CD4-positive, alpha-beta T cell (primary cell): ENCODE measurements at regions not wholly inside any gene's neighbourhood (a gene's known extent, or its start where the extent isn't known, plus 50 kb on each side); places are given as distances from the start of the nearest gene placed in this dataset.

ENCODE experiments used
- ATAC-seq: fragments of 200-7000 bp; cut with Tn5 transposase; one replicate; pipeline ENCODE4 v1.10.0; 2022; ENCODE audit warnings: mild to moderate bottlenecking; ENCODE audit not compliant: poor library complexity
- CTCF ChIA-PET: fragments of 350-600 bp; sonication (Branson Sonifier 250); formaldehyde crosslinking; loops from one replicate; lab custom pipeline; 2021; ENCODE audit warnings: antibody characterized with exemption, inconsistent platforms; lab: Charles Lee
- POLR2A ChIA-PET: fragments of 350-600 bp; sonication (Branson Sonifier 250); formaldehyde crosslinking; loops from one replicate; lab custom pipeline; 2021; ENCODE audit warnings: antibody characterized with exemption, inconsistent platforms; lab: Charles Lee
- DNase-seq, 14 experiments: peaks; one replicate each; pipeline ENCODE4 v3.0.0-alpha.2; 2013 to 2020; ENCODE audit warnings: mixed read lengths in 2 of 14
- H3K27ac ChIP-seq, 2 donors: one replicate each; pipeline versions ENCODE4 v1.5.1 to v1.7.0; 2013; ENCODE audit warnings: low read length in 2 of 2, low read depth in 1 of 2, mild to moderate bottlenecking in 1 of 2
- H3K27me3 ChIP-seq, 2 experiments: 1 replicate in 1 of 2; 2 replicates in 1 of 2; pipeline versions ENCODE4 v1.6.1 to v1.7.0; 2013; ENCODE audit warnings: low read length in 2 of 2, control low read depth in 1 of 2, mild to moderate bottlenecking in 1 of 2, moderate library complexity in 1 of 2; ENCODE audit not compliant: insufficient read depth in 2 of 2, control insufficient read depth in 1 of 2
- H3K36me3 ChIP-seq: one replicate; pipeline ENCODE4 v1.6.1; 2013; ENCODE audit warnings: low read length, control low read depth; ENCODE audit not compliant: insufficient read depth
- H3K4me1 ChIP-seq: one replicate; pipeline ENCODE4 v1.6.1; 2013; ENCODE audit warnings: low read length, control low read depth; ENCODE audit not compliant: insufficient read depth
- H3K4me3 ChIP-seq: one replicate; pipeline ENCODE4 v1.5.1; 2013; ENCODE audit warnings: mild to moderate bottlenecking, low read length, moderate library complexity
- H3K9me3 ChIP-seq, 2 experiments: 1 replicate in 1 of 2; 2 replicates in 1 of 2; pipeline versions ENCODE4 v1.6.1 to v1.7.0; 2013; ENCODE audit warnings: low read length in 2 of 2, mild to moderate bottlenecking in 2 of 2, control low read depth in 1 of 2, moderate library complexity in 1 of 2; ENCODE audit not compliant: control insufficient read depth in 1 of 2, insufficient read depth in 1 of 2
- H3K27ac Mint-ChIP-seq: one replicate; pipeline ENCODE4 v1.8.0; 2020; ENCODE audit warnings: mixed read lengths
- H3K27me3 Mint-ChIP-seq: one replicate; pipeline ENCODE4 v1.8.0; 2021; ENCODE audit warnings: mixed read lengths
- H3K36me3 Mint-ChIP-seq: one replicate; pipeline ENCODE4 v1.8.0; 2021; ENCODE audit warnings: low read depth, mixed read lengths
- H3K4me1 Mint-ChIP-seq: one replicate; pipeline ENCODE4 v1.8.0; 2021; ENCODE audit warnings: low read depth, mixed read lengths
- H3K4me3 Mint-ChIP-seq: one replicate; pipeline ENCODE4 v1.8.0; 2020; ENCODE audit warnings: mild to moderate bottlenecking, mixed read lengths
- H3K9me3 Mint-ChIP-seq: one replicate; pipeline ENCODE4 v1.8.0; 2020; ENCODE audit warnings: mixed read lengths
- intact Hi-C, 2 experiments: fragments of 100-400 bp; cut with DNase I in 1 of 2; cut with micrococcal nuclease in 1 of 2; formaldehyde crosslinking; loops; one replicate each; pipeline versions ENCODE4 v1.15.1 to v1.9.0; 2023 to 2025; cut with DNase I, micrococcal nuclease
- TF ChIP-seq, protein P1 (sequence below): fragments of 200-600 bp; IDR thresholded peaks from one replicate; pipeline ENCODE4 v1.8.0; 2022; ENCODE audit warnings: antibody characterized with exemption, mild to moderate bottlenecking

DNA sequence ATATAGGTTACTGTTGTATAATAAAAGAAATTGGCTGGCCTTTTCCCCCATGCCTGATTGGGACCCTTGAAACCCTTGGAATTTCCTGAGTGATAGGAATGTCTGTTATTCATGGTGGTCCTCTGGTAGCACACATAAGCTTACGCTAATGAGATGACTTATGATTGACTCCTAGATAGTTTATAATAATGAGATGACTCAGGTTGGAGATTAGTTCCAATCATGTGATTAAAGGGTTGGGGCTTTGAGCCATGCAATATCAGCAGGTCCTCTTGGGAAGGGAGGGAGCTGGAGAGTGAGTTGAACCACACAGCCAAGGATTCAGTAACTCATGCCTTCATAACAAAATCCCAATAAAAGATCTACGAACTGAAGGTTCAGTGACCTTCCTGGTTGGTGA lies 407.6 kb upstream of the MANEA start:
- no peak for DNase-seq
- TF ChIP-seq, protein P1, sequence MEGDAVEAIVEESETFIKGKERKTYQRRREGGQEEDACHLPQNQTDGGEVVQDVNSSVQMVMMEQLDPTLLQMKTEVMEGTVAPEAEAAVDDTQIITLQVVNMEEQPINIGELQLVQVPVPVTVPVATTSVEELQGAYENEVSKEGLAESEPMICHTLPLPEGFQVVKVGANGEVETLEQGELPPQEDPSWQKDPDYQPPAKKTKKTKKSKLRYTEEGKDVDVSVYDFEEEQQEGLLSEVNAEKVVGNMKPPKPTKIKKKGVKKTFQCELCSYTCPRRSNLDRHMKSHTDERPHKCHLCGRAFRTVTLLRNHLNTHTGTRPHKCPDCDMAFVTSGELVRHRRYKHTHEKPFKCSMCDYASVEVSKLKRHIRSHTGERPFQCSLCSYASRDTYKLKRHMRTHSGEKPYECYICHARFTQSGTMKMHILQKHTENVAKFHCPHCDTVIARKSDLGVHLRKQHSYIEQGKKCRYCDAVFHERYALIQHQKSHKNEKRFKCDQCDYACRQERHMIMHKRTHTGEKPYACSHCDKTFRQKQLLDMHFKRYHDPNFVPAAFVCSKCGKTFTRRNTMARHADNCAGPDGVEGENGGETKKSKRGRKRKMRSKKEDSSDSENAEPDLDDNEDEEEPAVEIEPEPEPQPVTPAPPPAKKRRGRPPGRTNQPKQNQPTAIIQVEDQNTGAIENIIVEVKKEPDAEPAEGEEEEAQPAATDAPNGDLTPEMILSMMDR, result no peak
- Mint-ChIP-seq H3K4me3 (no peak overlapping the region), H3K27ac (no peak overlapping the region), H3K36me3 (no peaks in the 10 kb centered on the region), H3K9me3 (no peaks in the 10 kb centered on the region), H3K27me3 (no peaks in the 10 kb centered on the region), H3K4me1 (no peaks in the 10 kb centered on the region)
- CTCF ChIA-PET, result no interaction called here
- H3K9me3 ChIP-seq, result no peaks in the 10 kb centered on the region
- intact Hi-C loops, result no loop called here
- POLR2A ChIA-PET, result no interaction called here
- no peaks in the 10 kb centered on the region for H3K36me3 ChIP-seq
- no peaks in the 10 kb centered on the region for H3K4me1 ChIP-seq
- H3K27me3 ChIP-seq, result no peaks in the 10 kb centered on the region
- H3K4me3 ChIP-seq, result no peak overlapping the region
- no peak for ATAC-seq
- H3K27ac ChIP-seq, result no peak overlapping the region

DNA sequence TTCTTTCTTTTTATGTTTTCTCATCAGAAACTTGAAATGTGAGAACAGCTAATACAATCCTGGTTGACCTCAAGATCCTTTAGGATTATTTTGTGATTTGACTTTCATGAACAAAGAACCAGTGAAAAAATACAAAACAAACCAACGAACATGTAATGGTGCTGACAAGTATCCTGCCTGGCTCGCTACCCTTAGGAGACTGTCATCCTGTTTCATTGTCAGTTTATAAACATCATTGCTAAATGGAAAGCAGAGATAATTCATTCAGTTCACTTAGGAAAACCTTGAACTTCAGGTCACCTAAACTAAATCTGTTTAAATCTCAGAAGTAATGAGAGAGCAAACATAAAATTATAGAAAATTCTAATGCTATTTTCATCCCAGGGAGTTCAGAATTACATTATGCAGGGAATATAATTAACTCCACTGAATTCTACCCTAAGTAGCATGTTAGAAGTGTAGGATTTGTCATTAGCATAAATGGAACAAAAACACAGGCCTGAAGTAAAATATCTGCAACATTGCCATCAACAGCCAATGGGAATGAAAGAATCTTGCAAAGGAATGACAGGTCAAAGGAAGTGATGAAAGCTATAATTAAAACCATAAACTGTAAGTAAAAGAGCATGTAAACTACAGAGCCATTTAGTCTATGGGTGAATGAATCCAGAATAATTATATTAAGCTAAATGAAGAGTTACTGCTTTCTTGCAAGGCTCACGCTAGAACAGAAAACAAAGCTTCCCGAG lies 401.2 kb upstream of the MANEA start:
- Histone ChIP-seq H3K9me3 (no peaks in the 10 kb centered on the region), H3K27ac (no peak overlapping the region), H3K4me1 (no peaks in the 10 kb centered on the region), H3K27me3 (no peaks in the 10 kb centered on the region), H3K4me3 (no peak overlapping the region), H3K36me3 (no peaks in the 10 kb centered on the region)
- TF ChIP-seq, protein P1, result no peak
- Mint-ChIP-seq H3K4me3 (no peak overlapping the region), H3K27ac (no peak overlapping the region), H3K27me3 (no peaks in the 10 kb centered on the region), H3K4me1 (no peaks in the 10 kb centered on the region), H3K36me3 (no peaks in the 10 kb centered on the region), H3K9me3 (no peaks in the 10 kb centered on the region)
- CTCF ChIA-PET, result no interaction called here
- intact Hi-C loops, result no loop called here
- POLR2A ChIA-PET, result no interaction called here
- DNase-seq, result no peak
- ATAC-seq, result no peak

DNA sequence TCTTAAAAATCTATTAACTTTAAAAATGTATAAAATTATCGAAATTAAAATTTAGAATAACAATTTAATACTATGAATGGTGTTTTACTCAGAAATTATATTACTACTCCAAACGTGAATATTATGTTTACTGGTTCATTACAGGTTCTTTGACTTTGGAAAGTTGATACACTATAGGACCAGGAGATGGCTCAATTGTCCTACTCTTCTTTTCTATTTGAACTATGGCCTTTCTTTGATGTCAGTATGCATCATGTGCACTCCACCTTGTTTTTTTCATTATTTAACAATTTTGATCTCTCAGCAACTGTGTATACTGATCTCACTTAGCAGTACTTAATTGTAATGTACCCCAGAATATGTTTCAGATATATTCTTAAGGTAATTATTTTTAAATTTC lies 391.5 kb upstream of the MANEA start:
- Histone ChIP-seq H3K9me3 (no peaks in the 10 kb centered on the region), H3K27me3 (no peaks in the 10 kb centered on the region), H3K36me3 (no peaks in the 10 kb centered on the region), H3K4me3 (no peak overlapping the region), H3K27ac (no peak overlapping the region), H3K4me1 (no peaks in the 10 kb centered on the region)
- Mint-ChIP-seq H3K9me3 (no peaks in the 10 kb centered on the region), H3K27me3 (no peaks in the 10 kb centered on the region), H3K27ac (no peak overlapping the region), H3K4me3 (no peak overlapping the region), H3K4me1 (no peaks in the 10 kb centered on the region), H3K36me3 (no peaks in the 10 kb centered on the region)
- DNase-seq (no peak), ATAC-seq (no peak)
- TF ChIP-seq, protein P1, result no peak
- POLR2A ChIA-PET, result no interaction called here
- intact Hi-C loops, result no loop called here
- CTCF ChIA-PET, result no interaction called here
